T-helper 2 cell (primary cell): ENCODE measurements at regions not wholly inside any gene's neighbourhood (a gene's known extent, or its start where the extent isn't known, plus 50 kb on each side); places are given as distances from the start of the nearest gene placed in this dataset.
"Not testable (repeated sequence)": the region's sequence is repeated elsewhere in the genome, so short reads cannot be mapped to it uniquely, and the experiment has no call there.

Source experiments
- DNase-seq, 5 experiments: peaks; one replicate each; pipeline versions ENCODE4 v3.0.0 to v3.0.0-alpha.2; 2012 to 2022

DNA sequence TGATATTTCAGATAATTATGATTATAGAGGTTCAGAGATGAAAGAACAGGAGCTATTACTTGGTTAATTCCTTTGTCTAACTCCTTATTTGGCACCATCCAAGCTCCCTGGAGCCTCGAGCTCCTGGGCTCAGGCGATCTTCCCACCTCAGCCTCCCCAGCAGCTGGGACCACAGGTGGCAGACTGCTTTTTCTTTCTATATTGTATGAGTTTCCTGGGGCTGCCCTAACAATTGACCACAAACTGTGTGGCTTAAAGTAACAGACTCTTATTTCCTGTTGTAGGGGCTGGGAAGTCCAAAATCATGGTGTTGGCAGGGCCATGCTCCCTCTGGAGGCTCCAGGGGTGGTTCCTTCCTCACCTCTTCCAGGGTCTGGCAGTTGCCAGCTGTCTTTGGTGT is 163.3 kb upstream of the ADCY1 start:
- no peak for DNase-seq

- no peak for DNase-seq
Observed at GRCh38 chr7:45413419-45413818, 160.7 kb upstream of the ADCY1 start.

DNA sequence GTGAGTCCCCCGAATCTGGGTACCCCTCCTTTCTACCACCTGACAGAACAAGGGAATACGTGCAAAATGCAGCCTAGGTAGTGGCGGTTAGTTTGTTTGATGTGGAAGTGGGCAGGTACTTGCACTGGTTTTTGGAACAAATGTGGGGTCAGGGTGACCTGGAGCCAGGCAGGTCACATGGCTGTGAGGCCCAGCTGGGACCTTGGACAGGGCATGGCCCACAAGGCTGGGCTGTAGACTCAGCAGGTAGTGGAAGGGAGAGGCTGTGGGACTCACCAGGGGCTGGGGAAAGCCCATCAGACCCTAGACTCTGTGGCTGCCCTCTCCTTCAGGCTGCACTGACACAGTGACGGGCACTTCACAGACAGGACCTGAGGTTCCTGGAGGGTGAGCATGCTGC is 159.9 kb upstream of the ADCY1 start:
- DNase-seq = no peak

GRCh38 chr7:45415265-45415664 is 158.9 kb upstream of the ADCY1 start:
- DNase-seq = no peak

- peak in 1 of 5 experiments; percentile 28 for DNase-seq
Observed at GRCh38 chr7:45416846-45417245, 157.3 kb upstream of the ADCY1 start.

DNA sequence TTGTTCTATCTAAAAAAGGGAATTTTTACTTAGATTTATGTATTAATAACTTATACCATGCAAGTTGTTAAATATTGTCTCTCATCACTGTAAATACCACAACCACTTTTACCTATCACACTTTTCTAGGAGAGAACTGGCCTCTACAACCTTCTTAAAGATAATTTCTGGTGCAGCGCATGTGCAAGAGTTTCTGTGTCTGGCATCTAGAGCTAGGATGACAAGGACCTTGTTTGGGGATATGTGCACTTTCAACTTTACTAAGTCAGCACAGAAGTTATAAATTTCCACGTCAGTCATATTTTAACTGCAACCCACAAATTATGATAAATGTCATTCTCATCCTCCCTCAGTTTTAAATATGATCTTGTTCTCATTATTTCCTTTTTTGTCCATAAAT is 156.9 kb upstream of the ADCY1 start:
- DNase-seq = peak in 1 of 5 experiments; percentile 35

GRCh38 chr7:45417735-45418134 is 156.4 kb upstream of the ADCY1 start:
- DNase-seq = no peak

DNA sequence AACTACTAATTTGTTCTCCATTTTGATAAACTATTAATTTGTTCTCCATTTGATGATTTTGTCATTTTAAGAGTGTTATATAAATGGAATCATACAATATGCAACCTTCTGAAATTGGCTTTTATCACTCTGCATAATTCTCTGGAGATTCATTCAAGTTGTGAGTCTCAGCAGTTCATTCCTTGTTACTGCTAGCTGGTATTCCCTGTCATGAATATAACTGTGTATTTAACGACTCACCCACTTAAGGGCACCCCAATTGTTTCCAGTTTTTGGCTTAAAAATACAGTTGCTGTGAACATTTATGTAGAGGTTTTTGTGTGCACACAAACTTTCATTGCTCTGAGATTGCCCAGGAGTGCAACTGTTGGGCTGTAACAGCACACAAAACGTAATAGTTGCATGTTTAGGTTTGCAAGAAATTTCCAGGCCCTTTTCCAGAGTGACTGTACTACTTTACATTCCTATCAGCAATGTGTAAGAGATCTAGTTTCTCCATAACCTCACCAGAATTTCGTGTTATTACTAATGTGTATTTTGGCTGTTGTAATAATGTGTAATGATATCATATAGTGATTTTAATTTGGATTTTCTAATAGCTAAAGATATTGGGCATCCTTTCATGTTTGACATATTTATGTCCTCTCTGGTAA is 153.2 kb upstream of the ADCY1 start:
- DNase-seq = no peak

DNA sequence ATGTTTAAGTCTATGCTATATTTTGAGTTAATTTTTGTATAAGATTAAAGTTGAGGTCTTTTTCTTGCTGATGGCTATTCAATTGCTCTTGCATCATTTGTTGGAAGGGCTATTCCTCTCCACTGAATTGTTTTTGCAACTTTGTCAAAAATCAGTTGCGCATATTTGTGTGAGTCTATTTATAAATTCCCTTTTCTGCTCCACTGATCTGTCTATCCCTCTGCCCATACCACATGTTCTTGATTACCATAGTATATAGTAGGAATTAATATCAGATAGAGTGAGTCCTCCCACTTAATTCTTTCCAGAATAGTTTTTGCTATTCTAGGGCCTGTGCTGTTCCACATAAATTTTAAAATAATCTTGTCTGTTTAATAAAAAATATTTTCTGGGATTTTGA is 152.4 kb upstream of the ADCY1 start:
- no peak for DNase-seq

DNA sequence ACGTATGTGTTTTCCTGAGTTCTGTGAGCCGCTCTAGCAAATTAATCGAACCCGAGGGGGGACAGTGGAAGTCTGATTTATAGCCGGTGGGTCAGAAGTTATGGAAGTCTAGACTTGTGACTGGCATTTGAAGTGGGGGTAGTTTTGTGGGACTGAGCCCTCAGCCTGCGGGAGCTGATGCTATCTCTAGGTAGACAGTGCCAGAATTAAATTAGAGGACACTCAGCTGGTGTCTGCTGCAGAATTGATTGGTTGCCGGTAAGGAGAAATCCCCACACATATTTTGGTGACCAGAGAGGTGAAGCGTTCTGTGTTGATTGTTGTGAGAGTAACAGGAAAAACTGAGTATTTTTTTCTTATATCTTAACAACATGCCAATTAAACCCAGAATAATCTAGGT is 143.8 kb upstream of the ADCY1 start:
- no peak for DNase-seq

GRCh38 chr7:45434167-45434784 is 139.9 kb upstream of the ADCY1 start:
- no peak for DNase-seq

GRCh38 chr7:45435131-45435530 is 139.0 kb upstream of the ADCY1 start:
- DNase-seq = no peak

- no peak for DNase-seq
Observed at GRCh38 chr7:45435846-45436245, 138.3 kb upstream of the ADCY1 start.

GRCh38 chr7:45440776-45441175 is 133.4 kb upstream of the ADCY1 start:
- not testable (repeated sequence) for DNase-seq

GRCh38 chr7:45443263-45443662 is 130.9 kb upstream of the ADCY1 start:
- peak in 1 of 5 experiments; percentile 45 for DNase-seq

- DNase-seq = no peak
Observed at GRCh38 chr7:45446195-45446944, 127.8 kb upstream of the ADCY1 start.

GRCh38 chr7:45447296-45447695 is 126.9 kb upstream of the ADCY1 start:
- no peak for DNase-seq

DNA sequence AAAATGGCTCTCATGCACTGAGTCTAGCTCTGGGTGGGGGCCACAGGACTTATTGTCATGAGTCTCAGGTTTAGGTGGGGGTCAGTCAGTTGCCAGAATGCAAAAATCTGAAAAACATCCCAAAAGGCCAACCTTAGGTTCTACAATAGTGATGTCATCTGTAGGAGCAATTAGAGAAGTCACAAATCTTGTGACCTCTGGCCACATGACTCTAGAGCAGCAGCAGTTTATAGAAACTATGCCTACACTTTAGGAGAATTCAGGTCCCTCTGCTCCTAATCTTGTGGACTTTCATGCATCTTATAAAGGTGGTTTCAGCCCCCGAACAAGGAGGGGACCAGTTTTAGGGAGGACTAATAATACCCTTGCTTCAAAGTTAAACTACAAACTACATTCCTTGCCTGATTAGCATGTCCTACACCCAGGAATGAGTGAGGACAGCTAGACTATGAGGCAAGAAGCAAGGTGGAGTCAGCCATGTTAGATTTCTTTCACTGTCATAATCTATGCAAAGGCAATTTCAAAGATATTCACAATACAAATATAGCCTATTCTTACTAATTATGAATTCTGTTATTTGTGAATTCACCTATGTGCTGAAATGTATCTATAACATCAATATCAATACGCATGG is 123.5 kb upstream of the ADCY1 start:
- DNase-seq = no peak

DNA sequence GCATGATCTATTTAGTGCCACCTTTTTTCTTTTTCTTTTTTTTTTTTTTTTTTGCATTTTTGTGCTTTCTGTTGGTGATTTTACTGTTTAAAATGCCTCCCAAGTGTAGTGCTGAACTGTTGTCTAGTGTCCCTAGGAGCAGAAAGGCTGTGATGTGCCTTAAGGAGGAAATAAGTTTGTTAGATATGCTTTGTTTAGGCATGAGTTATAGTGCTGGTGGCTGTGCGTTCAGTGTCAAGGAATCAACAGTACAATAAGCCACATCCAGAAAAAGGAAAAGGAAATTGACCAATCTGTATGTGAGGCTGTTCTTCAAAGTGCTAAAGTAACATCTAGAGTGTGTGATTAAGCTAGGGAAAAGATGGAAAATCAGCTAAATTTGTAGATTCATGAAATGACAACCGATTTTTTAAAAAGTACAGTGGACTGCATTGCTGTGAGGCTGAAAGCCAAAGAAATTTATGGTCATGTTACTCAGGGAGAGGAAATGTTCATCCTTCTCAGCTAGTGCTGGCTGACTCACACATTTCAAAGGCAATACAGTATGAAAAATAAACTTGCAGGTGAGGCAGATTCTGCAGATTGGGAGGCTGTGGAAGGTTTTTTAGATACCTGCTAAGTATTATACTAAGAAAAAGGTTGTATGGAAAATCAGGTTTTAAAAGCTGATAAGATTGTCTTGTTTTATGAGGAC is 122.7 kb upstream of the ADCY1 start:
- DNase-seq = no peak

DNA sequence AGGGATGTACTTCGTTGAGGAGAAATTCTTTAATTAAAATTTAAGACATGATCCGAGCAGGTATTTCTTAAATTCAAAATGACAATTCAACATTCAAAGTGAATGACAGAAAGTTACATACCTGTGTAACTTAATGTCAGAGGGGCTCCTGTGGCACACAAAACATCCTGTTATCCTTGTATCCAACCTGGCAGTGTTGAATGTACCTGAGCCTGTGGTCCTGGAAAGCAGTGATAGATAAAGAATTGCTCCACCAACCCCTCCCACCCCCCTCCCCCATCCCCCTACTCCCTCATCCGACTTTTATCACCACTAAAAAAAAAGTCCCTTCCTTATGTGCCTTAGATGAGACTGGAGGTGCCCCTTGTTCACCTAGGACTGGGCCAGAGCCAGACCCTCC is 119.4 kb upstream of the ADCY1 start:
- DNase-seq = no peak

DNA sequence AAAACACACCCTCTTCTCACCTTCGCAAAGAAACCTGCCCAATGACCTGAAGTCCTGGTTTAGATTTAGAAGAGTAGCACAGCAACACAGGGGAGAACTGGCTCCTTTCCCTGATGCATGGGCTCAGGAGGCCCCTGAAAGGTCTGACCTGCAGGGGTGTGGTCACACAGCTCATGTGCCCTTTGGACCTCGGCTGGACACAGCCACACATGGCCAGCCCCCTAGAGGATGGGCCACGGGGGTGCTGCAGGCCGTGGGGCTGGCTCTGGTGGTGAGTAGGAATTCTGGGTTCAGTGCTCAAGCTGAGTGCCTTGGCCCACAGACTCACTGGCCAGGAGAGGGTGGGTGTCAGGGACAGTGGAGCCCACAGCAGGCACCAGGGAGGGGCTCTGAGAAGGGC is 118.5 kb upstream of the ADCY1 start:
- DNase-seq = no peak

- no peak for DNase-seq
Observed at GRCh38 chr7:45456105-45456504, 118.1 kb upstream of the ADCY1 start.
